B cell (primary cell): ENCODE measurements at regions not wholly inside any gene's neighbourhood (a gene's known extent, or its start where the extent isn't known, plus 50 kb on each side); places are given as distances from the start of the nearest gene placed in this dataset.
A peak's percentile ranks its signal among the peaks of the same experiment; 100 is the strongest.

ENCODE experiments used
- ATAC-seq: fragments of 200-7000 bp; cut with Tn5 transposase; one replicate; pipeline ENCODE4 v1.10.0; 2021; ENCODE audit warnings: low read depth, mild to moderate bottlenecking, moderate number of reproducible peaks, moderate library complexity
- CTCF ChIA-PET: fragments of 350-600 bp; sonication (Branson Sonifier 250); formaldehyde crosslinking; loops from one replicate; lab custom pipeline; 2021; ENCODE audit warnings: antibody characterized with exemption, inconsistent platforms; lab: Charles Lee
- POLR2A ChIA-PET: fragments of 350-600 bp; sonication (Branson Sonifier 250); formaldehyde crosslinking; loops from one replicate; lab custom pipeline; 2021; ENCODE audit warnings: antibody characterized with exemption; lab: Charles Lee
- DNase-seq: peaks from one replicate; pipeline ENCODE4 v3.0.0; 2013
- H2AFZ ChIP-seq: 2 replicates; pipeline ENCODE4 v1.6.1; 2012; ENCODE audit warnings: mild to moderate bottlenecking, low read depth, low read length; ENCODE audit not compliant: insufficient read depth, poor library complexity, severe bottlenecking
- H3K27ac ChIP-seq, 2 donors: 1 replicate in 1 of 2; 2 replicates in 1 of 2; pipeline ENCODE4 v1.5.1; 2012 to 2013; ENCODE audit warnings: low read length in 2 of 2, mild to moderate bottlenecking in 2 of 2, moderate library complexity in 1 of 2
- H3K27me3 ChIP-seq, 4 experiments: fragments of 200-600 bp in 1 of 4; sonication (generic) in 1 of 4; replicated peaks in 1 of 4; 1 replicate in 2 of 4; 2 replicates in 2 of 4; pipeline versions ENCODE4 v1.6.1 to v1.7.0; 2013 to 2016; ENCODE audit warnings: low read length in 3 of 4, mild to moderate bottlenecking in 2 of 4, mixed read lengths in 1 of 4, moderate library complexity in 1 of 4; ENCODE audit not compliant: insufficient read depth in 4 of 4, control insufficient read depth in 3 of 4; ENCODE audit errors: control extremely low read depth in 1 of 4
- H3K36me3 ChIP-seq, 2 experiments: replicated peaks in 1 of 2; 1 replicate in 1 of 2; 2 replicates in 1 of 2; pipeline versions ENCODE4 v1.6.1 to v1.7.1; 2013; ENCODE audit warnings: low read length in 1 of 2; ENCODE audit not compliant: insufficient read depth in 2 of 2, control insufficient read depth in 1 of 2; ENCODE audit errors: control extremely low read depth in 1 of 2, extremely low read depth in 1 of 2
- H3K4me1 ChIP-seq, 2 donors: fragments of 200-600 bp in 1 of 2; sonication (generic) in 1 of 2; 1 replicate in 1 of 2; 2 replicates in 1 of 2; pipeline versions ENCODE4 v1.5.1 to v1.6.1; 2013 to 2017; ENCODE audit warnings: low read length in 2 of 2; ENCODE audit not compliant: control insufficient read depth in 2 of 2, insufficient read depth in 2 of 2
- H3K4me2 ChIP-seq: replicated peaks from 2 replicates; pipeline ENCODE3; 2012; ENCODE audit warnings: mild to moderate bottlenecking, low read depth, low read length; ENCODE audit not compliant: poor library complexity, severe bottlenecking
- H3K4me3 ChIP-seq, 5 experiments: fragments of 200-600 bp in 1 of 5; sonication (generic) in 1 of 5; 1 replicate in 3 of 5; 2 replicates in 2 of 5; pipeline versions ENCODE4 v1.5.1 to v1.7.0; 2011 to 2016; ENCODE audit warnings: low read length in 4 of 5, mild to moderate bottlenecking in 4 of 5, low read depth in 2 of 5, control low read depth in 1 of 5, moderate library complexity in 1 of 5; ENCODE audit not compliant: insufficient read depth in 1 of 5; ENCODE audit errors: control extremely low read depth in 1 of 5, extremely low read depth in 1 of 5
- H3K79me2 ChIP-seq: fragments of 200-600 bp; sonication (generic); one replicate; pipeline ENCODE4 v1.6.0; 2016; ENCODE audit warnings: low read length; ENCODE audit not compliant: control insufficient read depth, insufficient read depth
- H3K9ac ChIP-seq: fragments of 200-600 bp; sonication (generic); 2 replicates; pipeline ENCODE4 v1.6.1; 2017; ENCODE audit warnings: mild to moderate bottlenecking, low read length, moderate library complexity
- H3K9me3 ChIP-seq, 3 donors: one replicate each; pipeline versions ENCODE4 v1.6.1 to v1.7.1; 2013; ENCODE audit warnings: low read length in 2 of 3; ENCODE audit not compliant: control insufficient read depth in 2 of 3, insufficient read depth in 1 of 3; ENCODE audit errors: control extremely low read depth in 1 of 3
- H4K20me1 ChIP-seq: 2 replicates; pipeline ENCODE4 v1.6.0; 2012; ENCODE audit warnings: mild to moderate bottlenecking, low read length; ENCODE audit not compliant: insufficient read depth, control insufficient read depth, poor library complexity, severe bottlenecking
- H3K27ac Mint-ChIP-seq: one replicate; pipeline ENCODE4 v1.8.0; 2021; ENCODE audit warnings: mixed read lengths
- H3K27me3 Mint-ChIP-seq: one replicate; pipeline ENCODE4 v1.8.0; 2021; ENCODE audit warnings: mixed read lengths
- H3K4me1 Mint-ChIP-seq: one replicate; pipeline ENCODE4 v1.8.0; 2021; ENCODE audit warnings: mixed read lengths
- H3K4me3 Mint-ChIP-seq: one replicate; pipeline ENCODE4 v1.8.0; 2021; ENCODE audit warnings: mixed read lengths
- H3K9me3 Mint-ChIP-seq: one replicate; pipeline ENCODE4 v1.8.0; 2022; ENCODE audit warnings: mixed read lengths; ENCODE audit not compliant: insufficient read depth
- CTCF ChIP-seq: fragments of 200-600 bp; IDR thresholded peaks from one replicate; pipeline ENCODE4 v1.8.0; 2022; ENCODE audit warnings: antibody characterized with exemption, mild to moderate bottlenecking
- EZH2 ChIP-seq: IDR thresholded peaks from 2 replicates; pipeline ENCODE4 v1.6.1; 2012; ENCODE audit warnings: borderline replicate concordance, low read depth, mild to moderate bottlenecking, moderate library complexity, low read length; ENCODE audit not compliant: insufficient read depth, poor library complexity, severe bottlenecking
- WGBS: methylation state at CpG from one replicate; pipeline ENCODE4 v1.1.5; 2013; ENCODE audit warnings: missing lambda C conversion rate; ENCODE audit not compliant: insufficient coverage; 5-methylcytosine and 5-hydroxymethylcytosine counted together
- intact Hi-C: fragments of 100-400 bp; cut with micrococcal nuclease; formaldehyde crosslinking; loops from one replicate; pipeline ENCODE4 v1.10.0; 2022

GRCh38 chr13:73902296-73902695 lies 231.9 kb downstream of the KLF12 start:
- no peak for DNase-seq

More at GRCh38 chr13:73902296-73902695, 231.9 kb downstream of the KLF12 start:
- H3K9me3 ChIP-seq, result no peaks in the 10 kb centered on the region
- H3K27ac ChIP-seq, result no peak overlapping the region
- H3K9ac ChIP-seq, result no peak overlapping the region
- no peak for ATAC-seq
- no peak for TF ChIP-seq CTCF
- TF ChIP-seq EZH2, result no peak
- ChIA-PET POLR2A (no interaction called here), CTCF (no interaction called here)
- peaks cover 17% of the 10 kb centered on the region for H4K20me1 ChIP-seq
- peaks cover 0 to 1% of the 10 kb centered on the region in 2 experiments for H3K36me3 ChIP-seq
- Mint-ChIP-seq H3K9me3 (no peaks in the 10 kb centered on the region), H3K4me1 (peaks cover 47% of the 10 kb centered on the region), H3K4me3 (peak overlapping the region; percentile 9), H3K27me3 (no peaks in the 10 kb centered on the region), H3K27ac (no peak overlapping the region)
- intact Hi-C loops, result loop anchor here (5.0 kb wide), 1 partner anchor 35 kb away; no protein-coding TSS in a partner anchor
- no peaks in the 10 kb centered on the region for H3K27me3 ChIP-seq
- peaks cover 14% of the 10 kb centered on the region for H3K79me2 ChIP-seq
- no CpG with 5 or more reads among the region's 4 CpGs for WGBS
- peaks cover 7 to 21% of the 10 kb centered on the region in 2 donors for H3K4me1 ChIP-seq
- H3K4me3 ChIP-seq, result no peak overlapping the region
- H2AFZ ChIP-seq, result no peak overlapping the region
- H3K4me2 ChIP-seq, result no peak overlapping the region
